ENCODE measurements at regions not wholly inside any gene's neighbourhood (a gene's known extent, or its start where the extent isn't known, plus 50 kb on each side); places are given as distances from the start of the nearest gene placed in this dataset. TPM values are rescaled to one million over a fixed set of nuclear protein-coding genes. Genes with fewer than 3 reads are reported as not detected.

GRCh38 chr17:62130739-62131138 is 65.7 kb upstream of the MED13 start:
- WGBS, 2 donors: 76 to 91% methylated on average over 1 of the region's 1 CpG
- H3K27me3 ChIP-seq: no peaks in the 10 kb centered on the region
- no peak for DNase-seq (ENCODE audit: low spot score in 2 of 2)
- H3K4me1 ChIP-seq: no peaks in the 10 kb centered on the region
- no peak overlapping the region for H3K27ac ChIP-seq
- H3K36me3 ChIP-seq: no peaks in the 10 kb centered on the region
- peaks cover 0 to 1% (median 0%) of the 10 kb centered on the region in 4 donors for H3K9me3 ChIP-seq
- no peak overlapping the region for H3K4me3 ChIP-seq
- no peak for TF ChIP-seq EP300 (IDR thresholded peaks at IDR 0.05)
- TF ChIP-seq CTCF (IDR thresholded peaks at IDR 0.05): no peak
- TF ChIP-seq POLR2A (IDR thresholded peaks at IDR 0.05): no peak

GRCh38 chr17:62126292-62126691 is 61.2 kb upstream of the MED13 start:
- Histone ChIP-seq H3K9me3 (peaks cover 0 to 3% (median 0%) of the 10 kb centered on the region in 4 donors), H3K36me3 (no peaks in the 10 kb centered on the region), H3K4me1 (no peaks in the 10 kb centered on the region), H3K4me3 (no peak overlapping the region), H3K27me3 (no peaks in the 10 kb centered on the region), H3K27ac (no peak overlapping the region)
- TF ChIP-seq CTCF (IDR thresholded peaks at IDR 0.05): no peak
- TF ChIP-seq EP300 (IDR thresholded peaks at IDR 0.05): no peak
- TF ChIP-seq POLR2A (IDR thresholded peaks at IDR 0.05): no peak
- no peak for DNase-seq (ENCODE audit: low spot score in 2 of 2)
- 72 to 83% methylated on average over 3 of the region's 3 CpGs for WGBS, 2 donors

- Histone ChIP-seq H3K27ac (no peak overlapping the region), H3K4me3 (no peak overlapping the region), H3K27me3 (no peaks in the 10 kb centered on the region), H3K4me1 (no peaks in the 10 kb centered on the region), H3K36me3 (no peaks in the 10 kb centered on the region), H3K9me3 (peaks cover 0 to 3% (median 0%) of the 10 kb centered on the region in 4 donors)
- 87 to 93% methylated on average over 5 of the region's 5 CpGs for WGBS, 2 donors
- TF ChIP-seq EP300 (IDR thresholded peaks at IDR 0.05): no peak
- no peak for TF ChIP-seq POLR2A (IDR thresholded peaks at IDR 0.05)
- no peak for TF ChIP-seq CTCF (IDR thresholded peaks at IDR 0.05)
- DNase-seq (ENCODE audit: low spot score in 2 of 2): no peak
Observed at GRCh38 chr17:62125307-62125706, 60.2 kb upstream of the MED13 start.

- Histone ChIP-seq H3K27me3 (no peaks in the 10 kb centered on the region), H3K9me3 (peaks cover 0 to 3% (median 0%) of the 10 kb centered on the region in 4 donors), H3K27ac (no peak overlapping the region), H3K36me3 (no peaks in the 10 kb centered on the region), H3K4me3 (no peak overlapping the region), H3K4me1 (no peaks in the 10 kb centered on the region)
- no peak for DNase-seq (ENCODE audit: low spot score in 2 of 2)
- 58 to 63% methylated on average over 4 of the region's 4 CpGs for WGBS, 2 donors
- TF ChIP-seq CTCF (IDR thresholded peaks at IDR 0.05) (no peak), POLR2A (IDR thresholded peaks at IDR 0.05) (no peak), EP300 (IDR thresholded peaks at IDR 0.05) (no peak)
Observed at GRCh38 chr17:62121025-62121730, 56.1 kb upstream of the MED13 start.

GRCh38 chr17:62119373-62119772 is 54.3 kb upstream of the MED13 start:
- H3K9me3 ChIP-seq: no peaks in the 10 kb centered on the region
- 45 to 54% methylated on average over 2 of the region's 2 CpGs for WGBS, 2 donors
- no peaks in the 10 kb centered on the region for H3K27me3 ChIP-seq
- H3K4me1 ChIP-seq: no peaks in the 10 kb centered on the region
- TF ChIP-seq POLR2A (IDR thresholded peaks at IDR 0.05): no peak
- TF ChIP-seq CTCF (IDR thresholded peaks at IDR 0.05): no peak
- no peak for TF ChIP-seq EP300 (IDR thresholded peaks at IDR 0.05)
- DNase-seq (ENCODE audit: low spot score in 2 of 2): no peak
- H3K36me3 ChIP-seq: no peaks in the 10 kb centered on the region
- no peak overlapping the region for H3K27ac ChIP-seq
- H3K4me3 ChIP-seq: no peak overlapping the region

Small RNAs in the stretch of these regions (small RNA-seq; reads per million reads assigned to genes)
- not detected for gene RF00019
